ENCODE measurements at regions not wholly inside any gene's neighbourhood (a gene's known extent, or its start where the extent isn't known, plus 50 kb on each side); places are given as distances from the start of the nearest gene placed in this dataset.
"Not testable (repeated sequence)": the region's sequence is repeated elsewhere in the genome, so short reads cannot be mapped to it uniquely, and the experiment has no call there.

GRCh38 chr6:80579391-80580023 is 473.0 kb downstream of the BCKDHB start:
- no peaks in the 10 kb centered on the region for H3K27me3 Mint-ChIP-seq (ENCODE audit: insufficient read depth, unreplicated experiment)
- H3K36me3 Mint-ChIP-seq (ENCODE audit: insufficient read depth, unreplicated experiment), result no peaks in the 10 kb centered on the region
- TF ChIP-seq, protein P1, sequence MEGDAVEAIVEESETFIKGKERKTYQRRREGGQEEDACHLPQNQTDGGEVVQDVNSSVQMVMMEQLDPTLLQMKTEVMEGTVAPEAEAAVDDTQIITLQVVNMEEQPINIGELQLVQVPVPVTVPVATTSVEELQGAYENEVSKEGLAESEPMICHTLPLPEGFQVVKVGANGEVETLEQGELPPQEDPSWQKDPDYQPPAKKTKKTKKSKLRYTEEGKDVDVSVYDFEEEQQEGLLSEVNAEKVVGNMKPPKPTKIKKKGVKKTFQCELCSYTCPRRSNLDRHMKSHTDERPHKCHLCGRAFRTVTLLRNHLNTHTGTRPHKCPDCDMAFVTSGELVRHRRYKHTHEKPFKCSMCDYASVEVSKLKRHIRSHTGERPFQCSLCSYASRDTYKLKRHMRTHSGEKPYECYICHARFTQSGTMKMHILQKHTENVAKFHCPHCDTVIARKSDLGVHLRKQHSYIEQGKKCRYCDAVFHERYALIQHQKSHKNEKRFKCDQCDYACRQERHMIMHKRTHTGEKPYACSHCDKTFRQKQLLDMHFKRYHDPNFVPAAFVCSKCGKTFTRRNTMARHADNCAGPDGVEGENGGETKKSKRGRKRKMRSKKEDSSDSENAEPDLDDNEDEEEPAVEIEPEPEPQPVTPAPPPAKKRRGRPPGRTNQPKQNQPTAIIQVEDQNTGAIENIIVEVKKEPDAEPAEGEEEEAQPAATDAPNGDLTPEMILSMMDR (IDR thresholded peaks at IDR 0.05; ENCODE audit: unreplicated experiment), result no peak
- intact Hi-C loops (cut with micrococcal nuclease), result no loop called here
- no peak overlapping the region for H3K4me3 Mint-ChIP-seq (ENCODE audit: unreplicated experiment)
- no peak for DNase-seq (ENCODE audit: unreplicated experiment)
- H3K4me1 Mint-ChIP-seq (ENCODE audit: insufficient read depth, unreplicated experiment), result no peaks in the 10 kb centered on the region
- BruUV-seq (replicated peaks), result no TSS peak
- H3K27ac Mint-ChIP-seq (ENCODE audit: low read depth, unreplicated experiment), result no peak overlapping the region
- H3K9me3 Mint-ChIP-seq (ENCODE audit: unreplicated experiment), result no peaks in the 10 kb centered on the region
- ChIA-PET POLR2A (no interaction called here), CTCF (interaction anchor here (0.5 kb wide), 1 partner anchor 34 kb away, joined by 3 read pairs; no protein-coding TSS in a partner anchor)

- H3K27ac Mint-ChIP-seq (ENCODE audit: low read depth, unreplicated experiment); intact Hi-C loops (cut with micrococcal nuclease); H3K36me3 Mint-ChIP-seq (ENCODE audit: insufficient read depth, unreplicated experiment); DNase-seq (ENCODE audit: unreplicated experiment); CTCF ChIA-PET; POLR2A ChIA-PET; BruUV-seq (replicated peaks); H3K9me3 Mint-ChIP-seq (ENCODE audit: unreplicated experiment); H3K4me3 Mint-ChIP-seq (ENCODE audit: unreplicated experiment); H3K4me1 Mint-ChIP-seq (ENCODE audit: insufficient read depth, unreplicated experiment); H3K27me3 Mint-ChIP-seq (ENCODE audit: insufficient read depth, unreplicated experiment): not testable (repeated sequence)
Measured at GRCh38 chr6:80573320-80573719, 466.8 kb downstream of the BCKDHB start.

DNA sequence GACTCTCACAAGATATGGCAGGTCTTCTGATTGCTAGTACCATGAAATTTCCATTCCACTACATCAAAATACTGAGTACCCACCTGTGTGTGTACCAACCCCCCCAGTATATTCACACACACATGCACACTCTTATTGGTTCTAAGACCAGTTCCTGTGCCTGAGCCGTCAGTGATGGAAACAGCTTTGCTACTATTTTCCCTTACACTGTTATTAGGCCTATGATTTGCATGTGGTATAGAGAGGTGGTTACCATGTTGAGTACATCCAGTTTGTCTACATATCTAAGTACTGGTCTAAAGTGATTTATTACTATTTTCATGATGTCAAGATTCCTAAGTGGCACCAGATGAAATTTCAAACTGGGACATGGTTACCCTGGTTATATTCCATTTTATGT is 459.9 kb downstream of the BCKDHB start:
- BruUV-seq (replicated peaks), result no TSS peak
- Mint-ChIP-seq H3K27me3 (ENCODE audit: insufficient read depth, unreplicated experiment) (no peaks in the 10 kb centered on the region), H3K36me3 (ENCODE audit: insufficient read depth, unreplicated experiment) (no peaks in the 10 kb centered on the region), H3K27ac (ENCODE audit: low read depth, unreplicated experiment) (no peak overlapping the region), H3K4me3 (ENCODE audit: unreplicated experiment) (no peak overlapping the region), H3K4me1 (ENCODE audit: insufficient read depth, unreplicated experiment) (no peaks in the 10 kb centered on the region), H3K9me3 (ENCODE audit: unreplicated experiment) (no peaks in the 10 kb centered on the region)
- intact Hi-C loops (cut with micrococcal nuclease), result no loop called here
- DNase-seq (ENCODE audit: unreplicated experiment), result no peak
- CTCF ChIA-PET, result interaction anchor here (0.7 kb wide), 1 partner anchor 10 kb away, joined by 3 read pairs; no protein-coding TSS in a partner anchor
- POLR2A ChIA-PET, result interaction anchor here (0.5 to 0.8 kb wide), 2 partner anchors 13 to 27 kb away, joined by 3 to 4 read pairs; no protein-coding TSS in a partner anchor
- TF ChIP-seq, protein P1 (IDR thresholded peaks at IDR 0.05; ENCODE audit: unreplicated experiment), result no peak

DNA sequence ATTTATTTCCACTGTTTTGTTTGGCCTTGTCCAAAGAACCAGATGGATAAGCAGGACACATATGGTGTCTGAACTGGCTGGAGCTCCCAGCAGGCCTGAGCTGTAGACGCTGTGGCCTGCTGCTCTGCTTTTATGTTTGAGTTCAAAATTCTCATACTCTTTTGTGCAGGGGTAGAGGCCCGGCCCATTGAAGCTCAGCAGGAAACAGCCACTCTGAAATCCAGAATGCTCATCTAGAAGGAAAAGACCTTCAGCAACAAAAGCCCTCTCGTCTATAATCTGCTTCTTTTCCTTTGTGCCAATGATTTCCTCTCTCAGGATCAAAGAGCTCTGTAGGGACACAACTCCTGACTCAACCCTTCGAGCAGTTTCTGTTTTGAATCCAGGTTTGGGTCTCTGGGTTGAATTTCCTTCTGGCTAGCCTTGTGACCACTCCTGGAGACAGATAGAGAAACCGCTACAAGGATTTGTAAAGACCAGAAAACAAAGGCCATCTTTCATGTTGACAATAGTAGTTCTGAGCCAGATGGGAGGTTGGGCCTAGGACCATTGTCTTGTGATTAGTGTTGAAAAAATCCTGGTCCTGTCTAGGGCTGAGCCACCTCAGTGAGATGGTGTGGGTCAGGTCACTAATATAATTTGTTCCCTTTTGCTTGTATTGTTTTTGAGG is 446.7 kb downstream of the BCKDHB start:
- DNase-seq (ENCODE audit: unreplicated experiment), result no peak
- intact Hi-C loops (cut with micrococcal nuclease), result no loop called here
- POLR2A ChIA-PET, result interaction anchor here (0.6 to 0.9 kb wide), 2 partner anchors 13 to 203 kb away, joined by 3 read pairs; no protein-coding TSS in a partner anchor
- no peaks in the 10 kb centered on the region for H3K9me3 Mint-ChIP-seq (ENCODE audit: unreplicated experiment)
- no peaks in the 10 kb centered on the region for H3K36me3 Mint-ChIP-seq (ENCODE audit: insufficient read depth, unreplicated experiment)
- TF ChIP-seq, protein P1 (IDR thresholded peaks at IDR 0.05; ENCODE audit: unreplicated experiment), result no peak
- H3K4me3 Mint-ChIP-seq (ENCODE audit: unreplicated experiment), result no peak overlapping the region
- no peak overlapping the region for H3K27ac Mint-ChIP-seq (ENCODE audit: low read depth, unreplicated experiment)
- H3K4me1 Mint-ChIP-seq (ENCODE audit: insufficient read depth, unreplicated experiment), result peaks cover 10% of the 10 kb centered on the region
- no peaks in the 10 kb centered on the region for H3K27me3 Mint-ChIP-seq (ENCODE audit: insufficient read depth, unreplicated experiment)
- no TSS peak for BruUV-seq (replicated peaks)
- CTCF ChIA-PET, result interaction anchor here (0.5 kb wide), 1 partner anchor 1409 kb away, joined by 5 read pairs; no protein-coding TSS in a partner anchor

All from MCF 10A (cell line).